ENCODE measurements at regions not wholly inside any gene's neighbourhood (a gene's known extent, or its start where the extent isn't known, plus 50 kb on each side); places are given as distances from the start of the nearest gene placed in this dataset.

DNA sequence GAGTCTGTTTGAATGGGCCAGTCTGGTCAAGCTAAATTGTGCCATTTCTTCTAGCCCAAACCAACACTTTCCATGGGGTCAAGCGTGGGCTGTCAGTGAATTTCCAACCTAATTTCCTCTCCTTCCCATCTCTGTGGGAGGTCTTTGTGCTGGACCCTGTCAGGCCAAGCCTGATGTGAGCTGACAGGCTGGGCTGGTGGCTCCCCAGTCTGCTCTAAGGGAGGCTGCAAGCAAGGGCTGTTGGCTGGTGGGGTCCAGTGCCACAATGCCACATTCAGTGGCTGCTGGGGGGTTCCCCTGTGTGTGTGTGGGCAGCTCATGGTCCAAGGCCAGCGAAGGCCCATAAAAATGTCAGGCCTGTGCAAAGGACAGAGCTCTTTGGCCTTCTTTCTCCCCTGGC lies 216.1 kb downstream of the OPA1 start:
- Histone ChIP-seq H3K79me1 (ENCODE audit: insufficient read depth, low read depth, low read length, poor library complexity, severe bottlenecking) (no peaks in the 10 kb centered on the region), H3K56ac (ENCODE audit: insufficient read length, low read depth, low read length) (no peak overlapping the region), H2AK5ac (ENCODE audit: insufficient read length, low read length) (no peak overlapping the region), H3K14ac (ENCODE audit: insufficient read depth, low read length) (no peak overlapping the region), H3K18ac (ENCODE audit: insufficient read length, low read depth, low read length) (no peak overlapping the region), H2BK120ac (ENCODE audit: low read depth, low read length, poor library complexity, severe bottlenecking) (no peak overlapping the region), H2BK5ac (ENCODE audit: insufficient read length, low read length) (no peak overlapping the region), H4K91ac (ENCODE audit: insufficient read length, low read depth, low read length) (no peak overlapping the region), H4K8ac (replicated peaks; ENCODE audit: insufficient read length, low read depth, low read length) (no peak overlapping the region), H3K4me2 (ENCODE audit: insufficient read depth, insufficient read length, low read length) (no peak overlapping the region), H3K27ac (ENCODE audit: insufficient read length, low read depth, low read length) (no peak overlapping the region), H3T11ph (ENCODE audit: low read length) (no peak overlapping the region), H3K23me2 (ENCODE audit: insufficient read length, low read depth, low read length, poor library complexity, severe bottlenecking) (no peaks in the 10 kb centered on the region), H3K9me3 (ENCODE audit: control insufficient read depth, low read depth, low read length) (no peaks in the 10 kb centered on the region), H3K4me1 (ENCODE audit: insufficient read depth, low read length) (peaks cover 30% of the 10 kb centered on the region), H3K79me2 (ENCODE audit: insufficient read depth, low read length) (no peaks in the 10 kb centered on the region), H4K20me1 (ENCODE audit: control insufficient read depth, insufficient read depth, insufficient read length) (no peaks in the 10 kb centered on the region), H2BK20ac (ENCODE audit: low read depth, low read length, poor library complexity, severe bottlenecking) (no peak overlapping the region), H3K27me3 (ENCODE audit: insufficient read depth, low read length) (no peaks in the 10 kb centered on the region; the same call in 1 of the 2 replicates), H2AFZ (ENCODE audit: low read length) (no peak overlapping the region), H2BK15ac (ENCODE audit: low read depth, low read length) (no peak overlapping the region), H3K23ac (ENCODE audit: insufficient read length, low read depth, low read length) (no peak overlapping the region), H3K4ac (ENCODE audit: low read depth, low read length) (no peak overlapping the region), H3K9ac (ENCODE audit: extremely low read depth, insufficient read length, low read length) (no peak overlapping the region), H2BK12ac (ENCODE audit: insufficient read length, low read depth, low read length) (no peak overlapping the region), H4K5ac (ENCODE audit: insufficient read length, low read depth, low read length) (no peak overlapping the region)
- DNase-seq = no peak
- Mint-ChIP-seq H3K27me3 (ENCODE audit: low read depth) (peaks cover 7% of the 10 kb centered on the region), H3K36me3 (ENCODE audit: insufficient read depth in 1 of 3, low read depth in 3 of 3) (no peaks in the 10 kb centered on the region; a peak in 1 of 7 replicates), H3K4me1 (peaks cover 58 to 64% of the 10 kb centered on the region in 2 experiments), H3K27ac (no peak overlapping the region), H3K9me3 (no peaks in the 10 kb centered on the region), H3K4me3 (no peak overlapping the region)
- TF ChIP-seq, protein P1, sequence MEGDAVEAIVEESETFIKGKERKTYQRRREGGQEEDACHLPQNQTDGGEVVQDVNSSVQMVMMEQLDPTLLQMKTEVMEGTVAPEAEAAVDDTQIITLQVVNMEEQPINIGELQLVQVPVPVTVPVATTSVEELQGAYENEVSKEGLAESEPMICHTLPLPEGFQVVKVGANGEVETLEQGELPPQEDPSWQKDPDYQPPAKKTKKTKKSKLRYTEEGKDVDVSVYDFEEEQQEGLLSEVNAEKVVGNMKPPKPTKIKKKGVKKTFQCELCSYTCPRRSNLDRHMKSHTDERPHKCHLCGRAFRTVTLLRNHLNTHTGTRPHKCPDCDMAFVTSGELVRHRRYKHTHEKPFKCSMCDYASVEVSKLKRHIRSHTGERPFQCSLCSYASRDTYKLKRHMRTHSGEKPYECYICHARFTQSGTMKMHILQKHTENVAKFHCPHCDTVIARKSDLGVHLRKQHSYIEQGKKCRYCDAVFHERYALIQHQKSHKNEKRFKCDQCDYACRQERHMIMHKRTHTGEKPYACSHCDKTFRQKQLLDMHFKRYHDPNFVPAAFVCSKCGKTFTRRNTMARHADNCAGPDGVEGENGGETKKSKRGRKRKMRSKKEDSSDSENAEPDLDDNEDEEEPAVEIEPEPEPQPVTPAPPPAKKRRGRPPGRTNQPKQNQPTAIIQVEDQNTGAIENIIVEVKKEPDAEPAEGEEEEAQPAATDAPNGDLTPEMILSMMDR (conservative IDR thresholded peaks at IDR 0.05) = no peak
- no CpG with 5 or more reads among the region's 2 CpGs for WGBS (ENCODE audit: extremely low coverage, insufficient read length, low lambda C conversion rate)

Data from H9 (cell line).